GM12865 (cell line): ENCODE measurements at regions not wholly inside any gene's neighbourhood (a gene's known extent, or its start where the extent isn't known, plus 50 kb on each side); places are given as distances from the start of the nearest gene placed in this dataset.

Experiments
- DNase-seq: peaks from one replicate; pipeline ENCODE4 v3.0.0; 2010; ENCODE audit warnings: low read depth
- H3K4me3 ChIP-seq: 2 replicates; pipeline ENCODE4 v1.5.1; 2011; ENCODE audit warnings: mild to moderate bottlenecking, low read depth, low read length, control low read depth
- CTCF ChIP-seq: IDR thresholded peaks from 2 replicates; pipeline ENCODE4 v1.5.1; 2011; ENCODE audit warnings: low read length, control low read depth, low read depth, inconsistent platforms; ENCODE audit not compliant: insufficient read depth; ENCODE audit errors: missing control alignments

DNA sequence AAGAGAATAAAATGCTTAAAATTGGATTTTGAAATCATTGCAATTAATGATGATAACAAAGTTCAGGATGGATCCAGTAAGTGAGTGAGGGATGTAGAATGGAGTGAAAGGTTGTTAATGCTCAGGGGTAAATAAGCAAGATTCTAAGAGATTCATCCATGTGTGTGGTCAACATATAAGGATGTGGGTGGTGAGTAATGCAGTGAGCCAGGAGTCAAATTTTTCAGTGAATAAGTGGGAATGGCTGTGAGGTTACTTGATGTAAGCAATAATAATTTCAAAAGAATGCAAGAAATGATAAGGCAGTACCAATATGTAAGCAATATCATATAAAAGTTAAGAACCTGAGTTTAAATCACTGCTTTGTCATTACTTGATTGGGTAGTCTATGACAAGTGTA is 207.5 kb upstream of the ADGRB3 start:
- no peak for DNase-seq
- no peak overlapping the region for H3K4me3 ChIP-seq
- TF ChIP-seq CTCF: no peak

GRCh38 chr6:68410021-68410420 is 225.1 kb upstream of the ADGRB3 start:
- TF ChIP-seq CTCF: no peak
- no peak overlapping the region for H3K4me3 ChIP-seq
- no peak for DNase-seq

DNA sequence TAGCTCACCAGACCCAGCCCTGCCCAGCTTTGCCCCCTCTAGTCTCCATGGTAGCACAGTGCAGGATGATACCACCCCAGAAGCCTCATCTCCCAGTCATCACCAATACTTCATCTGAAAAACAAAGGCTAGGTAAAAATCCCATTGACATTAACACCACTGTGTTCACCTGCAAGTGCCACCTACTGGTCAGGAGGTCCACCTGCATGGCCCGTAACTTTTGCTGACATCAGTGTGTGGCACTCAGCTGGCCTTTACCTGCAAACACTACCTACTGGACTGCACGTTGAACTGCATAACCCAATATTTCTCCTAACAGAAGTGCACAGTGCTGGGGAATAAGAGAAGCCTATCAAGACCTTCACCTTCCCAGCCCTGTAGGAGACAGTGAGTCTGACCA is 234.7 kb upstream of the ADGRB3 start:
- TF ChIP-seq CTCF: peak; percentile 16
- peak; percentile 1 for DNase-seq
- H3K4me3 ChIP-seq: no peak overlapping the region

DNA sequence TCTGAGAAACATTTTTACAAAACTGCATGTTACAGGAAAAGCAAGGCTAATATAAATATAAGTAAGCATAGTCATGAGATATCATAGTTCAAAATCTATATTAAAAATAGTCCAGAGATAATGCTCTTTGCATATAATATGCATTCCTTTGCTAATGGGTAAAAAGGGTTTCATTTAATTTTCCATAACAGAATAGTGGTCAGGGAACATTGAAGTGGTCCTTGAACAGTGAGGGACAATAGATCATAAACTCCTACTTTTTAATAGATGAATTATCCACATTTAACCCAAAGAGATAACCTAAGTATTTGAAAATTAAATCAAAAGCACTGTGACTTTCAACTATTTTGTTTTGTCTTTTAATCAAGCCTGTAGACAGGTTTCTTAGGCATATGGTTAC is 243.1 kb upstream of the ADGRB3 start:
- H3K4me3 ChIP-seq: no peak overlapping the region
- no peak for TF ChIP-seq CTCF
- DNase-seq: no peak

GRCh38 chr6:68372991-68373390 is 262.1 kb upstream of the ADGRB3 start:
- TF ChIP-seq CTCF: no peak
- DNase-seq: no peak
- H3K4me3 ChIP-seq: no peak overlapping the region

DNA sequence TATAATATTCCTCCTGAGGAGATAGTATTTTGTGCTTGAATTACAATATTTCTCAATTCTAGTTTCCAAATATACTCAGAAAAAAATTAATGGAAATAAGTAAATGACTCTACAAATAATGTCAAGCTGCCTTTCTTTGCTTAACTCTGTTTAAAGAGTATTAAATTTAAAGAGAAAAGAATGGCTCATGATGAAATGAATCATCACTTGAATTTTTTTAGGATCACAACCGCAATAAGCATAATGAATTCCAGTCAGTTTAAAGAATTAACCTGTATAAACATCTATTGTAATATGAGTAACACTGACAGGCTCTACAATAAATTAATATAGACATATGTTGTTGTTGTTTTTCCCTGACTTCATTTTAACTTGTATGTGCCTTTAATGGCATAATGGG is 266.2 kb upstream of the ADGRB3 start:
- DNase-seq: no peak
- no peak overlapping the region for H3K4me3 ChIP-seq
- no peak for TF ChIP-seq CTCF

GRCh38 chr6:68364271-68364805 is 270.7 kb upstream of the ADGRB3 start:
- DNase-seq: no peak
- H3K4me3 ChIP-seq: no peak overlapping the region
- no peak for TF ChIP-seq CTCF
